HepG2 (cell line): ENCODE measurements at regions not wholly inside any gene's neighbourhood (a gene's known extent, or its start where the extent isn't known, plus 50 kb on each side); places are given as distances from the start of the nearest gene placed in this dataset.

Experiments
- ATAC-seq: fragments of 200-7000 bp; cut with Tn5 transposase; 3 replicates; pipeline ENCODE4 v1.9.1; 2020; ENCODE audit warnings: mild to moderate bottlenecking, moderate library complexity
- BruUV-seq: library from RNA; stranded (reverse); fragments of 400-500 nt; replicated peaks from 2 replicates; lab custom pipeline; 2021; lab: Mats Ljungman, UMichigan
- CTCF ChIA-PET: fragments of 300-600 bp; formaldehyde crosslinking; extraction: SDS; loops from one replicate; lab custom pipeline; 2021; ENCODE audit warnings: low total read pairs, inconsistent platforms, low intra/inter-chr PET ratio; lab: Yijun Ruan, JAX
- POLR2A ChIA-PET: fragments of 350-600 bp; sonication (Branson Sonifier 250); formaldehyde crosslinking; loops from one replicate; lab custom pipeline; 2020; ENCODE audit warnings: antibody characterized with exemption, inconsistent platforms; lab: Yijun Ruan, JAX
- DNase-seq: peaks from one replicate; pipeline ENCODE4 v3.0.0-alpha.2; 2015; ENCODE audit warnings: low spot score
- FAIRE-seq: peaks from 3 replicates; lab custom pipeline; 2011; peaks lifted over from hg19 to GRCh38; lab: Jason Lieb, UNC
- H2AFZ ChIP-seq: one replicate; pipeline ENCODE4 v1.6.1; 2011; ENCODE audit warnings: low read length, inconsistent platforms
- H3K27ac ChIP-seq: fragments of 300-600 bp; 3 replicates; pipeline ENCODE4 v1.8.0; 2011; ENCODE audit warnings: mixed run types, mild to moderate bottlenecking, mixed read lengths, low read length, inconsistent platforms; ENCODE audit not compliant: insufficient read depth; ENCODE audit errors: extremely low read length
- H3K27me3 ChIP-seq, 2 experiments: fragments of 200-600 bp in 1 of 2; 2 replicates in 1 of 2; 3 replicates in 1 of 2; pipeline versions ENCODE4 v1.6.0 to v1.8.0; 2011; ENCODE audit warnings: low read length in 2 of 2, mild to moderate bottlenecking in 2 of 2, moderate library complexity in 2 of 2, inconsistent platforms in 1 of 2; ENCODE audit not compliant: insufficient read depth in 2 of 2, control insufficient read depth in 1 of 2
- H3K36me3 ChIP-seq, 2 experiments: fragments of 200-600 bp in 1 of 2; replicated peaks in 1 of 2; 2 replicates in 1 of 2; 3 replicates in 1 of 2; pipeline versions ENCODE4 v1.5.1 to v1.8.0; 2011; ENCODE audit warnings: low read length in 2 of 2, inconsistent platforms in 1 of 2; ENCODE audit not compliant: insufficient read depth in 2 of 2, control insufficient read depth in 1 of 2
- H3K4me1 ChIP-seq: 2 replicates; pipeline ENCODE4 v1.5.1; 2012; ENCODE audit warnings: low read length, inconsistent platforms; ENCODE audit not compliant: insufficient read depth
- H3K4me2 ChIP-seq: 2 replicates; pipeline ENCODE4 v1.6.0; 2011; ENCODE audit warnings: low read depth, low read length, inconsistent platforms
- H3K4me3 ChIP-seq, 3 experiments: fragments of 200-600 bp in 1 of 3; sonication (generic), shearing (Covaris generic) in 1 of 3; replicated peaks in 1 of 3; 2 replicates each; pipeline ENCODE4 v1.5.1; 2011 to 2016; ENCODE audit warnings: low read length in 3 of 3, inconsistent platforms in 2 of 3, low read depth in 2 of 3, mild to moderate bottlenecking in 2 of 3, control low read depth in 1 of 3, mixed read lengths in 1 of 3; ENCODE audit not compliant: insufficient read depth in 1 of 3
- H3K79me2 ChIP-seq: one replicate; pipeline ENCODE4 v1.6.1; 2011; ENCODE audit warnings: low read length, inconsistent platforms; ENCODE audit not compliant: insufficient read depth
- H3K9ac ChIP-seq: 2 replicates; pipeline ENCODE4 v1.6.0; 2011; ENCODE audit warnings: mild to moderate bottlenecking, low read depth, low read length, inconsistent platforms; ENCODE audit not compliant: insufficient read depth
- H3K9me3 ChIP-seq: 2 replicates; pipeline ENCODE4 v1.5.1; 2012; ENCODE audit warnings: mild to moderate bottlenecking, low read length
- H4K20me1 ChIP-seq: 2 replicates; pipeline ENCODE4 v1.6.0; 2011; ENCODE audit warnings: inconsistent platforms, mild to moderate bottlenecking, low read length, moderate library complexity; ENCODE audit not compliant: insufficient read depth
- BHLHE40 ChIP-seq: IDR thresholded peaks from 2 replicates; pipeline ENCODE4 v1.6.1; 2011; ENCODE audit warnings: low read length, improper control_type of control experiment
- ETV5 ChIP-seq: IDR thresholded peaks from 2 replicates; pipeline ENCODE4 v1.6.1; 2018; ENCODE audit warnings: missing biosample characterization, missing genetic modification reagents, inconsistent platforms, borderline replicate concordance
- KLF12 ChIP-seq: sonication (generic); formaldehyde crosslinking; IDR thresholded peaks from 2 replicates; pipeline ENCODE4 v1.4.0; 2020; ENCODE audit warnings: missing genetic modification reagents, borderline replicate concordance
- PAXIP1 ChIP-seq: sonication (generic); formaldehyde crosslinking; conservative IDR thresholded peaks from 2 replicates; pipeline ENCODE4 v1.4.0; 2020; ENCODE audit warnings: mild to moderate bottlenecking, missing genetic modification reagents, moderate library complexity
- TCF12 ChIP-seq, 2 experiments: fragments of 450-650 bp in 1 of 2; sonication (generic) in 1 of 2; formaldehyde crosslinking in 1 of 2; IDR thresholded peaks; 2 replicates each; pipeline versions ENCODE4 v1.6.1 to v1.8.0; 2017 to 2022; ENCODE audit warnings: antibody characterized with exemption in 1 of 2, mild to moderate bottlenecking in 1 of 2, missing genetic modification reagents in 1 of 2, moderate library complexity in 1 of 2
- TERF1 ChIP-seq: sonication (generic); formaldehyde crosslinking; IDR thresholded peaks from 2 replicates; pipeline ENCODE4 v1.8.0; 2022; ENCODE audit warnings: mild to moderate bottlenecking, missing genetic modification reagents, moderate library complexity
- ZFAT ChIP-seq: sonication (generic); formaldehyde crosslinking; conservative IDR thresholded peaks from 2 replicates; pipeline ENCODE4 v1.8.1; 2023; ENCODE audit warnings: missing genetic modification reagents, inconsistent platforms
- ZNF235 ChIP-seq: sonication (generic); formaldehyde crosslinking; IDR thresholded peaks from 2 replicates; pipeline ENCODE4 v1.8.1; 2023; ENCODE audit warnings: mild to moderate bottlenecking, missing genetic modification reagents, borderline replicate concordance
- ZNF766 ChIP-seq: sonication (generic); formaldehyde crosslinking; IDR thresholded peaks from 2 replicates; pipeline ENCODE4 v1.5.0; 2020; ENCODE audit warnings: missing genetic modification reagents, borderline replicate concordance
- WGBS: methylation state at CpG from one replicate; pipeline ENCODE4 v1.1.6; 2017; ENCODE audit warnings: low lambda C conversion rate; 5-methylcytosine and 5-hydroxymethylcytosine counted together
- in situ Hi-C: cut with HindIII; loops from 2 replicates; pipeline ENCODE4 v1.10.0; 2017; ENCODE audit warnings: low pct_unique_long_range_greater_than_20kb; ENCODE audit not compliant: extremely low pct_ligation_motif_present
- intact Hi-C: fragments of 100-400 bp; cut with micrococcal nuclease; formaldehyde crosslinking; loops from one replicate; pipeline ENCODE4 v1.10.0; 2022; ENCODE audit not compliant: unreplicated experiment
- TF ChIP-seq, protein P1 (sequence below): sonication (generic); formaldehyde crosslinking; IDR thresholded peaks from 2 replicates; pipeline ENCODE4 v1.4.0; 2020; ENCODE audit warnings: missing genetic modification reagents
- TF ChIP-seq, protein P2 (sequence below): sonication (generic); formaldehyde crosslinking; IDR thresholded peaks from 2 replicates; pipeline ENCODE4 v1.4.0; 2020; ENCODE audit warnings: mild to moderate bottlenecking, missing genetic modification reagents
- TF ChIP-seq, protein P3 (sequence below): IDR thresholded peaks from 2 replicates; pipeline ENCODE4 v1.6.1; 2012; ENCODE audit warnings: low read depth, low read length, improper control_type of control experiment
- TF ChIP-seq, protein P4 (sequence below): sonication (generic); formaldehyde crosslinking; IDR thresholded peaks from 2 replicates; pipeline ENCODE4 v1.5.0; 2020; ENCODE audit warnings: missing genetic modification reagents

- DNase-seq (no peak), FAIRE-seq (no peak), ATAC-seq (no peak)
- Histone ChIP-seq H3K79me2 (no peaks in the 10 kb centered on the region), H2AFZ (no peak overlapping the region), H3K4me1 (no peaks in the 10 kb centered on the region), H4K20me1 (no peaks in the 10 kb centered on the region), H3K9me3 (peaks cover 43% of the 10 kb centered on the region), H3K4me2 (no peak overlapping the region), H3K36me3 (no peaks in the 10 kb centered on the region), H3K27me3 (no peaks in the 10 kb centered on the region), H3K4me3 (no peak overlapping the region), H3K27ac (no peak overlapping the region), H3K9ac (no peak overlapping the region)
- BruUV-seq = no TSS peak
- intact Hi-C loops = no loop called here
- WGBS = 3% methylated on average over 4 of the region's 4 CpGs
- CTCF ChIA-PET = no interaction called here
- POLR2A ChIA-PET = no interaction called here
- in situ Hi-C loops = no loop called here
- TF ChIP-seq TERF1 (no peak), ZFAT (no peak), ETV5 (CRISPR knock-in tag) (no peak), BHLHE40 (no peak), ZNF235 (CRISPR knock-in tag) (no peak), PAXIP1 (CRISPR knock-in tag) (no peak), TCF12 (IDR thresholded peaks at IDR 0.05) (no peak), TCF12 (CRISPR knock-in tag; IDR thresholded peaks at IDR 0.05) (no peak), ZNF766 (CRISPR knock-in tag) (no peak), KLF12 (CRISPR knock-in tag) (no peak)
- TF ChIP-seq, protein P1, sequence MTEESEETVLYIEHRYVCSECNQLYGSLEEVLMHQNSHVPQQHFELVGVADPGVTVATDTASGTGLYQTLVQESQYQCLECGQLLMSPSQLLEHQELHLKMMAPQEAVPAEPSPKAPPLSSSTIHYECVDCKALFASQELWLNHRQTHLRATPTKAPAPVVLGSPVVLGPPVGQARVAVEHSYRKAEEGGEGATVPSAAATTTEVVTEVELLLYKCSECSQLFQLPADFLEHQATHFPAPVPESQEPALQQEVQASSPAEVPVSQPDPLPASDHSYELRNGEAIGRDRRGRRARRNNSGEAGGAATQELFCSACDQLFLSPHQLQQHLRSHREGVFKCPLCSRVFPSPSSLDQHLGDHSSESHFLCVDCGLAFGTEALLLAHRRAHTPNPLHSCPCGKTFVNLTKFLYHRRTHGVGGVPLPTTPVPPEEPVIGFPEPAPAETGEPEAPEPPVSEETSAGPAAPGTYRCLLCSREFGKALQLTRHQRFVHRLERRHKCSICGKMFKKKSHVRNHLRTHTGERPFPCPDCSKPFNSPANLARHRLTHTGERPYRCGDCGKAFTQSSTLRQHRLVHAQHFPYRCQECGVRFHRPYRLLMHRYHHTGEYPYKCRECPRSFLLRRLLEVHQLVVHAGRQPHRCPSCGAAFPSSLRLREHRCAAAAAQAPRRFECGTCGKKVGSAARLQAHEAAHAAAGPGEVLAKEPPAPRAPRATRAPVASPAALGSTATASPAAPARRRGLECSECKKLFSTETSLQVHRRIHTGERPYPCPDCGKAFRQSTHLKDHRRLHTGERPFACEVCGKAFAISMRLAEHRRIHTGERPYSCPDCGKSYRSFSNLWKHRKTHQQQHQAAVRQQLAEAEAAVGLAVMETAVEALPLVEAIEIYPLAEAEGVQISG (CRISPR knock-in tag) = no peak
- TF ChIP-seq, protein P2, sequence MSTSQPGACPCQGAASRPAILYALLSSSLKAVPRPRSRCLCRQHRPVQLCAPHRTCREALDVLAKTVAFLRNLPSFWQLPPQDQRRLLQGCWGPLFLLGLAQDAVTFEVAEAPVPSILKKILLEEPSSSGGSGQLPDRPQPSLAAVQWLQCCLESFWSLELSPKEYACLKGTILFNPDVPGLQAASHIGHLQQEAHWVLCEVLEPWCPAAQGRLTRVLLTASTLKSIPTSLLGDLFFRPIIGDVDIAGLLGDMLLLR (CRISPR knock-in tag) = no peak
- TF ChIP-seq, protein P3, sequence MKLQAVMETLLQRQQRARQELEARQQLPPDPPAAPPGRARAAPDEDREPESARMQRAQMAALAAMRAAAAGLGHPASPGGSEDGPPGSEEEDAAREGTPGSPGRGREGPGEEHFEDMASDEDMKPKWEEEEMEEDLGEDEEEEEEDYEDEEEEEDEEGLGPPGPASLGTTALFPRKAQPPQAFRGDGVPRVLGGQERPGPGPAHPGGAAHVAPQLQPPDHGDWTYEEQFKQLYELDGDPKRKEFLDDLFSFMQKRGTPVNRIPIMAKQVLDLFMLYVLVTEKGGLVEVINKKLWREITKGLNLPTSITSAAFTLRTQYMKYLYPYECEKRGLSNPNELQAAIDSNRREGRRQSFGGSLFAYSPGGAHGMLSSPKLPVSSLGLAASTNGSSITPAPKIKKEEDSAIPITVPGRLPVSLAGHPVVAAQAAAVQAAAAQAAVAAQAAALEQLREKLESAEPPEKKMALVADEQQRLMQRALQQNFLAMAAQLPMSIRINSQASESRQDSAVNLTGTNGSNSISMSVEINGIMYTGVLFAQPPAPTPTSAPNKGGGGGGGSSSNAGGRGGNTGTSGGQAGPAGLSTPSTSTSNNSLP = no peak
- TF ChIP-seq, protein P4, sequence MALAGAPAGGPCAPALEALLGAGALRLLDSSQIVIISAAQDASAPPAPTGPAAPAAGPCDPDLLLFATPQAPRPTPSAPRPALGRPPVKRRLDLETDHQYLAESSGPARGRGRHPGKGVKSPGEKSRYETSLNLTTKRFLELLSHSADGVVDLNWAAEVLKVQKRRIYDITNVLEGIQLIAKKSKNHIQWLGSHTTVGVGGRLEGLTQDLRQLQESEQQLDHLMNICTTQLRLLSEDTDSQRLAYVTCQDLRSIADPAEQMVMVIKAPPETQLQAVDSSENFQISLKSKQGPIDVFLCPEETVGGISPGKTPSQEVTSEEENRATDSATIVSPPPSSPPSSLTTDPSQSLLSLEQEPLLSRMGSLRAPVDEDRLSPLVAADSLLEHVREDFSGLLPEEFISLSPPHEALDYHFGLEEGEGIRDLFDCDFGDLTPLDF (CRISPR knock-in tag) = no peak
Observed at GRCh38 chr7:125775317-125775716, 845.7 kb upstream of the POT1 start.
